ENCODE measurements at regions not wholly inside any gene's neighbourhood (a gene's known extent, or its start where the extent isn't known, plus 50 kb on each side); places are given as distances from the start of the nearest gene placed in this dataset.

DNA sequence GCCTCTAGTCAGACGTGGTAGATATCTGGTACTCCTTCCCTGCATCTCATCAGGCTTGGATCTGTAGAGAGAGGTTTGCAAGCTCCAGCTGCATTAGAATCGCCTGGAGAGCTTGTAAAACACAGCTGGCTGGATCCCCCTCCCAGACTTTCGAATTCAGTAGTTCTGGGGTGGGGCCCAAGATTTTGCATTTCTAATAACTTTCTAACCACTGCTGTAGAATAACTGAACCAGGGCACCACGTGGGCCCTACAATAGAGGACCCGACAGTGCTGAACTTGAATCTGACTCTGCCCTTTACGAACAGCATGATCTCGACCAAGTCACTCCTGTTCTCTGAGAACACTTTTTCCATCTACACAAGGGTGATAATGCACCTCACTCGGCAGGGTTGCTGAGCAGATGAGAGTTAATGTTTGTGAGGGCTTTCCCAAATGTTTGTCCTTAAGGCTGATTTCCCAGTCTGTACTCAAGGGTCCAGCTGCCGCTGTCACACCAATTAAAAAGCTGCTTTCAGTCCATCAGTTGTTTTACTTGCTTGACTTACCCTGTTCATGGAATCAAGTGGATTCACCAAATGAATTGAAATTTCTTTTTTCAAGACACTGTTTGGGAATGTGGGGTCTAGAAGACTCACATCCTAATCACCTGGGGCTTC is 86.6 kb upstream of the SLC24A4 start:
- Histone ChIP-seq H3K4me1 (ENCODE audit: low read length) (no peaks in the 10 kb centered on the region), H3K36me3 (replicated peaks; ENCODE audit: low read depth, low read length) (no peaks in the 10 kb centered on the region), H3K4me2 (ENCODE audit: low read length) (no peak overlapping the region), H4K20me1 (ENCODE audit: insufficient read depth, low read length) (no peaks in the 10 kb centered on the region), H3K79me2 (ENCODE audit: low read length) (no peaks in the 10 kb centered on the region), H3K27me3 (ENCODE audit: low read depth, low read length) (no peaks in the 10 kb centered on the region; the same call in 1 of the 2 replicates), H2AFZ (ENCODE audit: low read depth, low read length) (no peak overlapping the region), H3K27ac (ENCODE audit: low read length) (no peak overlapping the region), H3K4me3 (ENCODE audit: low read length) (no peak overlapping the region), H3K9ac (ENCODE audit: low read length) (no peak overlapping the region), H3K9me3 (ENCODE audit: insufficient read depth, low read length) (no peaks in the 10 kb centered on the region)
- TF ChIP-seq CTCF (IDR thresholded peaks at IDR 0.05; ENCODE audit: low read depth, low read length) (no peak), EZH2phosphoT487 (IDR thresholded peaks at IDR 0.05; ENCODE audit: low read depth) (no peak)

DNA sequence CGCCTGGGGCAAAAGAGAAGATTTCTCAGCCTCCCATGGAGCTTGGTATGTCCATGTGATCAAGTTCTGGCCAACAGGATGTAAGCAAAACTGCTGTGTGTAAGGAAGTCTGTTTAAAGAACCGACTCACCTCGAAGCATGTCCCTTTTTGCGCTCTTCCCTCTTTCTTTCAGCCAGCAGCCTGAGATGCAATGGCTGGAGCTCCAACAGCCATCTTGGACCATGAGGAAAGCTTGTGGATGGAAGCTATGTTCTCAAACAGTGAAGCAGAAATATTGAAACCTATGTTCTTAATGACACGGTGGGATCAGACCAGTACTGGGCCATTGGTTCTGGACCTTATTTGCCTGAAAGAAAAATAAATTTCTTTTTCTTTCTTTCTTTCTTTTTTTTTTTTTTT is 82.3 kb upstream of the SLC24A4 start:
- Histone ChIP-seq H3K4me1 (ENCODE audit: low read length) (no peaks in the 10 kb centered on the region), H3K27me3 (ENCODE audit: low read depth, low read length) (no peaks in the 10 kb centered on the region; the same call in 1 of the 2 replicates), H3K9ac (ENCODE audit: low read length) (no peak overlapping the region), H3K79me2 (ENCODE audit: low read length) (no peaks in the 10 kb centered on the region), H3K36me3 (replicated peaks; ENCODE audit: low read depth, low read length) (peaks cover 6% of the 10 kb centered on the region), H3K9me3 (ENCODE audit: insufficient read depth, low read length) (peaks cover 12% of the 10 kb centered on the region; the same call in 1 of the 2 replicates), H3K27ac (ENCODE audit: low read length) (no peak overlapping the region), H2AFZ (ENCODE audit: low read depth, low read length) (no peak overlapping the region), H3K4me2 (ENCODE audit: low read length) (no peak overlapping the region), H4K20me1 (ENCODE audit: insufficient read depth, low read length) (no peaks in the 10 kb centered on the region), H3K4me3 (ENCODE audit: low read length) (no peak overlapping the region)
- TF ChIP-seq CTCF (IDR thresholded peaks at IDR 0.05; ENCODE audit: low read depth, low read length) (no peak), EZH2phosphoT487 (IDR thresholded peaks at IDR 0.05; ENCODE audit: low read depth) (no peak)

DNA sequence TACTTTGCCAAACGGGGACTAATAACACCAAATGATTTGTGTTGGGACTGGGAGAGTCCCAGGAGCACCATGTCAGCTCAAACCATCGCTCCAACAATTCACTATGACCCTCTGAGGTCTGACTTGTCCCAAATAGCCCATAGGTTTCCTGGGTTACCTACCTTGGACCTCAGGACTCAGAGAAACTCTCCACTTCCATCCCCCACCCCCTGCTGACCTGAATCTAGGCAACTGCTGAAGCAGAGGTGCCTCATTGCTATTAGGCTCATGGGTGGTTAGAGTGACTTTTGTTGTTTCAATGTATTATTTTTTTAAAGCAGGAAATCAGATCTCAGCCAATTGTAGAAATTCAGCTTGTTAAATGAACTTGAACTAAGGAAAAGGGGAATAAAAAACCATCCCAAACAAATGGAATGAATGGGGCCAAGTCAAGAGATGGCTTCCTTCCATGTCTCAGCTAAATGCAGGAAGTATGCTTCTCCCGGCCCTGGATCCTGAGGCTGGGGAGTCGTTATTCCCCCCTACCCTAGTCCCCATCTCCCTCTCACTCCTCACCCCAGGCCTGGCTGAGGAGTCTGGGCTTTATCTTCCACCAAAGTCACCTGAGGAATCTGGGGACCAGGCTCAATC is 80.9 kb upstream of the SLC24A4 start:
- H3K4me1 ChIP-seq (ENCODE audit: low read length): peaks cover 9% of the 10 kb centered on the region; the same call in 1 of the 2 replicates
- H4K20me1 ChIP-seq (ENCODE audit: insufficient read depth, low read length): no peaks in the 10 kb centered on the region
- no peaks in the 10 kb centered on the region for H3K79me2 ChIP-seq (ENCODE audit: low read length)
- peaks cover 9% of the 10 kb centered on the region for H3K36me3 ChIP-seq (replicated peaks; ENCODE audit: low read depth, low read length)
- no peak overlapping the region for H2AFZ ChIP-seq (ENCODE audit: low read depth, low read length)
- H3K9me3 ChIP-seq (ENCODE audit: insufficient read depth, low read length): peaks cover 24% of the 10 kb centered on the region
- no peaks in the 10 kb centered on the region for H3K27me3 ChIP-seq (ENCODE audit: low read depth, low read length)
- H3K4me3 ChIP-seq (ENCODE audit: low read length): no peak overlapping the region
- H3K27ac ChIP-seq (ENCODE audit: low read length): no peak overlapping the region
- no peak overlapping the region for H3K4me2 ChIP-seq (ENCODE audit: low read length)
- H3K9ac ChIP-seq (ENCODE audit: low read length): no peak overlapping the region
- TF ChIP-seq EZH2phosphoT487 (IDR thresholded peaks at IDR 0.05; ENCODE audit: low read depth) (no peak), CTCF (IDR thresholded peaks at IDR 0.05; ENCODE audit: low read depth, low read length) (no peak)

GRCh38 chr14:92244805-92245204 is 78.2 kb upstream of the SLC24A4 start:
- no peaks in the 10 kb centered on the region for H4K20me1 ChIP-seq (ENCODE audit: insufficient read depth, low read length)
- no peak overlapping the region for H3K27ac ChIP-seq (ENCODE audit: low read length)
- H3K9ac ChIP-seq (ENCODE audit: low read length): no peak overlapping the region
- peaks cover 9% of the 10 kb centered on the region for H3K36me3 ChIP-seq (replicated peaks; ENCODE audit: low read depth, low read length)
- H3K9me3 ChIP-seq (ENCODE audit: insufficient read depth, low read length): peaks cover 24% of the 10 kb centered on the region
- TF ChIP-seq CTCF (IDR thresholded peaks at IDR 0.05; ENCODE audit: low read depth, low read length): no peak
- H3K27me3 ChIP-seq (ENCODE audit: low read depth, low read length): no peaks in the 10 kb centered on the region
- no peak overlapping the region for H2AFZ ChIP-seq (ENCODE audit: low read depth, low read length)
- no peaks in the 10 kb centered on the region for H3K79me2 ChIP-seq (ENCODE audit: low read length)
- no peak overlapping the region for H3K4me2 ChIP-seq (ENCODE audit: low read length)
- H3K4me1 ChIP-seq (ENCODE audit: low read length): peaks cover 9% of the 10 kb centered on the region; the same call in 1 of the 2 replicates
- H3K4me3 ChIP-seq (ENCODE audit: low read length): no peak overlapping the region

All from OCI-LY3 (cell line).